GM19240 (cell line): ENCODE measurements at regions not wholly inside any gene's neighbourhood (a gene's known extent, or its start where the extent isn't known, plus 50 kb on each side); places are given as distances from the start of the nearest gene placed in this dataset.

Experiments used
- DNase-seq: peaks from one replicate; pipeline ENCODE4 v3.0.0; 2011; ENCODE audit warnings: low spot score; ENCODE audit not compliant: insufficient read length

DNA sequence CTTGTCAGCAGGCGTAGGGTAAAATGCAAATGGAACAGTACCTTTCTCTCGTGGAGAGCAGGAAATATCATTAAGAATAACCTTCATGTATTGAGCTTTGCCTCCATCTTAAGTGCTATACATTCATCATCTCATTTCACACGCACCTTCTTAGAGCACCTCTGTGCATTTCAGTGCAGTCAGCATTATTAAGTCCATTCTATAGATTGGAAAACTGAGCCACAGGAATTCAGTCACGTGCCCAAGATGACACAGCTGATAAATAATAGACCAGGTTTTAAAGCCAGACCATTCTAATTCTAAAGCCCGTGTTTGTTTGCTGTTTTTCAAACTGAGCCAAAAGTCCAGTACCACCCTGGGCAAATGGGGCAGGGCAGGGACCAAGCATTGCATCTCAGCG, 109.2 kb upstream of the WWC1 start:
- no peak for DNase-seq

- DNase-seq, result no peak
Observed at GRCh38 chr5:168184103-168184502, 107.3 kb upstream of the WWC1 start.

- DNase-seq, result no peak
Observed at GRCh38 chr5:168186289-168187074, 105.0 kb upstream of the WWC1 start.

DNA sequence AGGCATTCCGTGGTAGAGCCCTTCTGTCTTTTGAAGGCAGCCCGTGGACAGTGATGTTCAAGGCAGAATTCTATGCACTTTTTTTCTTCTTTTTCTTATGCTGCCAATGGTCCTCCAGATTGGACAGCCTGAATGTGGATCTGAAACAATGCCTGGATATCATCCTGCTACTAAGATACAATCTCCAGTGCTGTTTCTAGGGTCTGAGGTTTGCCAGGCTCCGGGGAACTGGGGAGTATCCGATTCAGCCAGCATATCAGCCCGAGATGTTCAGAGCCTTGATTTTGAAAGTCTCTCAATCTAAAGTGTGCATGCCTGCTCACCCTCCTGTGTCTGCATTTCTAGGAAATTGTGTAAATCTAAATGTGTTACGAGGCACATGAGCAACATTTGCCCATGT, 103.8 kb upstream of the WWC1 start:
- no peak for DNase-seq

- DNase-seq, result no peak
Observed at GRCh38 chr5:168188182-168188581, 103.3 kb upstream of the WWC1 start.

DNA sequence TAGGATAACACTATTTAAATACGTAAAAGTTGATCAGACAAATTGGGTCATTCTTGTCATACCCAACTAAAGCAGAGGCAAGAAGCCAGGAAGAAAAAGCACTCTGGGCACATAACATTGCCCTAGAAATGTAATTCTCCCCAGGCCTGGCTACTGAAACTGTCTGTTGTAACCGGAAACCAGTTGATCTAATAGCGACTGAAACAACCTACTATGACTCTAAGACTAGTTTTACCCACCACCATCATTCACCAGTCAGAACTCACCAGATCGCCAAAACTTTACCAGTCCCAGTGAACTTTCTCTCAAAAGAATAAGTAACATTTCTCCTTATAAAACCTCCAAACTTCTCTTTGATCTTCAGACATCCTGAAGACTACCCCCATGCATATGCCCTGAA, 99.3 kb upstream of the WWC1 start:
- DNase-seq, result no peak

DNA sequence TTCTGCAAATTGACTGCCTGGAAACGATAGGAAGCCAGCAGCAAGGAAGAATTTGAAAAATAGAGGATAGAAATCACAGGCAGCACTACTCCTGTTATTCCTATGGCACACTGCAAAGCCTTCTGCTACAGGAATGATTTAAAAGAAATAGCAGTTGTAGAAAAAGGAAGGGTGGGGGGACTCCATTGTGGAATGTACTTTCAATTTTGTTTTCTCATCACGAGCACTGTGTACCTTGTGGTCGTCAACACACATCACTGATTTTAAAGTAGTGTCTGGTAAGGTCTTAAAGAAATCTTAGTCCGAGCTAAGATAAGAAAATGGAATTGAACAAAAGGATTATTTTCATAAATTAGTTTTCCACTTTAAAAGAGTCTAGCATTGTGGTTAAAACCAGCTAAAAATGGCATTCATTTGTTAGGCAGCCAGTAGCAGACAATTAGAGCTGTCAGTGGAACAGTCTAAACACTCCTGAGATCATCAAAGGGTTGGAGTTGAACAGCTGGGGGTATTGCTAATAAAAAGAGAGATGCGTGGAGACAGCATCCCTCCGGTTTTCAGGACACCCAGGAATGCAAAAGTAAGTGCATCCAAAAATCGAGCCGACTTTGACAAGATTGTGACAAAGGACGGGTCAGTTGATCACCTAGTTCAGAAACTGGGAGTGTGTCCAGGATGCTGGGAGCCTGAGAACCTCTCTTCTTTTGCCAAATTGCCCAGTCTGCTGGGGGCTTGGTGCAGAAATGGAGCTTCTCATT, 97.8 kb upstream of the WWC1 start:
- DNase-seq, result no peak

DNA sequence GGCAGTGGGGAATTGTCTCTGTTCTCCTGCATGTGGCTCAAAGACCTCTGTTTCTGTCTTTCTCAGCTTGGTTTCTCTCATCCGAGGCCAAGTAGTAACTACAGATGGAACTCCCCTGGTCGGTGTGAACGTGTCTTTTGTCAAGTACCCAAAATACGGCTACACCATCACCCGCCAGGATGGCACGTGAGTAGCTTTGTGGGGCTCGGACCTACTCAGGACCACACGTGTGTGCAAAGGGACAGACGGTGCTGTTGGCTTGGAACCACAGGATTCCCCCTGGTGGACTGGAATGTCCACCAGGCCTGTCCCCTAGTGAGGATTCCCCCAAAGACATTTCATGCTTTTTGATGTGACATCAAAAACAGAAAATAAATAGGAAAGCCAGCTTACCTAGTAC, 96.3 kb upstream of the WWC1 start:
- DNase-seq, result no peak

DNA sequence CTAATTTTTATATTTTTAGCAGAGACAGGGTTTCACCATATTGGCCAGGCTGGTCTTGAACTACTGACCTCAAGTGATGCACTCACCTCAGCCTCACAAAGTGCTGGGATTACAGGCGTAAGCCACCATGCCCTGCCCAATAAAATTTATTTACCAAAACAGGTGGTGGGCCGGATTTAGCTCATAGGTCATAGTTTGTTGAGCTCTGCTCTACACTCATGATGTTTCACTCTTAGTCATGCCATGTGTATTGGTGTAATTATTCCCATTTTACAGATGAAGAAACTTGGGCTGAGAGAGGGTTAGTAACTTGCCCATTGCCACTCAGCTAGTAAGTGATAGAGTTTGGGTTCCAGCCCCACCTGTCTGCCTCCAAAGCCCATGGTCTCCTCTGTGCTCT, 93.1 kb upstream of the WWC1 start:
- no peak for DNase-seq

DNA sequence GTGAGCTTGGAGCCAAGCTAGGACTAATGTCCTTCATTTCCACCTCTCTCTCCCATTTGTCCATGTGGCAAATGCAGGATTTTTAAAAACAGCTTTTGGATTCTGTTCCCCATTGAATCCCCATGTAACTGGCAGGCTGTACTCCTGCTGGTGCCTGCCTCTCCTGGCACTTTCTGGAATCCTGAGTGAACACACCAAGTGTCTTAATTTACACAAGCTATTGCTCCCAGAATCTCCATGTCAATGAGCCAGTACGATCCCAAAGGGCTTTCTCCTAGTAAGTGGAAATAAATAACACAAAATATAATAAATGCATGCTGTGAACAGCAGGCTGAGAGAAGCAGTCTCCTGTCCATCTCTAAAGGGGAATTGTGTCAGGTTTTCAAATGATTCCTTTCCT, 88.4 kb upstream of the WWC1 start:
- DNase-seq, result no peak

GRCh38 chr5:168204165-168204564, 87.3 kb upstream of the WWC1 start:
- DNase-seq, result no peak

GRCh38 chr5:168207450-168208029, 83.9 kb upstream of the WWC1 start:
- DNase-seq, result no peak

DNA sequence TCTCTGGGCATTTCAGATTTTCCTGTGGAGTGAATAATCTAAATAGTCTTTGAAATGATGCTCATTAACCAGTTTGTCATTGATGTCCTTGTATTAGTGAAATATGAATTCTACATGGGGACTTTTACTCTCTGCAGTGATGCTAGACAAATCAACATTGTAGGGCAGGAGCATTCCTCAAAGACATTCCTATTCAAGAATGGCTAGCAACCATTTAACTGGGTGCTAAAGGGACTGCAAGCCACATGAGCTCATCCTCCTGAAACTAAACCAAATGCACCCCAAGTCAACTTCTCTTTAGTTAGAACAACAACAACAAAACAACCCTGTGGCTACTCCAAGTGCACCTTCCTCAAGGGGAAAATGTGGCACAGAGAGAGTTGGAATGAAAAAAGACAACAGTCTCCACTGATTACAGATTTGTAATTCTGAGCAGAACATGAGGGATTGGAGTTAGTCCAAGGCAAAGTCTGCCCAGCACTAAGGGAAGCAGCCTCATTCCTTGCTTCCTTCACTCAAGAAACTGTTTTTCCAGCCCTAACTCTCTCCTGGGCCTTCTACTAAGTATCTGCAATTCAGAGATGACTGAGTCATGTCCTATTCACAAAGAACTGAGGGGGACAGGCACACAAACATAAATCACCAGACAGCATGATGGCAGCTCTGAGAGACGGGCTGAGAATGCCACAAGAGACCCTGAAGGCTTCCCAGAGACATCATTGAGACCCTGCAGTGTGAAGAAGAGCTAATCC, 82.0 kb upstream of the WWC1 start:
- no peak for DNase-seq

- no peak for DNase-seq
Observed at GRCh38 chr5:168209997-168210396, 81.4 kb upstream of the WWC1 start.

GRCh38 chr5:168211245-168211644, 80.2 kb upstream of the WWC1 start:
- DNase-seq, result no peak

GRCh38 chr5:168211936-168212335, 79.5 kb upstream of the WWC1 start:
- DNase-seq, result no peak

GRCh38 chr5:168214071-168214470, 77.4 kb upstream of the WWC1 start:
- no peak for DNase-seq

DNA sequence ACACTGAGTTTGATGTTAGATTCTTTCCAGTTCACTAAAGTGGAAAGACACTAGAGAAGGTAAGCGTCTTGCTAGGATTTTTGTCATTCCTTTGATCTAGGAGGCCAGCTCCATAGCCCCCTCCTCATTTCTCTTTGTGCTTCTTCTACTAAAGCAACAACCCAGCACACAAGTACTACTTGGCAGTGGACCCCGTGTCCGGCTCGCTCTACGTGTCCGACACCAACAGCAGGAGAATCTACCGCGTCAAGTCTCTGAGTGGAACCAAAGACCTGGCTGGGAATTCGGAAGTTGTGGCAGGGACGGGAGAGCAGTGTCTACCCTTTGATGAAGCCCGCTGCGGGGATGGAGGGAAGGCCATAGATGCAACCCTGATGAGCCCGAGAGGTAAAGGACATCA, 76.6 kb upstream of the WWC1 start:
- DNase-seq, result no peak

GRCh38 chr5:168215646-168216045, 75.8 kb upstream of the WWC1 start:
- no peak for DNase-seq

GRCh38 chr5:168216989-168217388, 74.5 kb upstream of the WWC1 start:
- no peak for DNase-seq

- DNase-seq, result no peak
Observed at GRCh38 chr5:168217497-168217896, 73.9 kb upstream of the WWC1 start.

DNA sequence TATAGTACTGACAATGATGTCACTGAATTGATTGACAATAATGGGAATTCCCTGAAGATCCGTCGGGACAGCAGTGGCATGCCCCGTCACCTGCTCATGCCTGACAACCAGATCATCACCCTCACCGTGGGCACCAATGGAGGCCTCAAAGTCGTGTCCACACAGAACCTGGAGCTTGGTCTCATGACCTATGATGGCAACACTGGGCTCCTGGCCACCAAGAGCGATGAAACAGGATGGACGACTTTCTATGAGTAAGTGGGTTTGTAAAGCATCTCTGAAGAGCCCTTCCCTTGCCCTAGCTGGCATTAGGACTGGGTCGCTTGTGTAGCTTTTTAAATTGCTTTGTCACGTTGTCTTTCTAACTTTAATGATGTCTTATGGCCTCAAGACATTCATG, 72.7 kb upstream of the WWC1 start:
- DNase-seq, result no peak
